PC-9 (cell line): ENCODE measurements at regions not wholly inside any gene's neighbourhood (a gene's known extent, or its start where the extent isn't known, plus 50 kb on each side); places are given as distances from the start of the nearest gene placed in this dataset.

Experiments used
- BruUV-seq: library from RNA; stranded (reverse); fragments of 400-500 nt; replicated peaks from 2 replicates; lab custom pipeline; 2021; lab: Mats Ljungman, UMichigan
- CTCF ChIA-PET: fragments of 300-600 bp; sonication (Branson Sonifier 250); formaldehyde crosslinking; loops from one replicate; lab custom pipeline; 2022; ENCODE audit warnings: antibody characterized with exemption; lab: Charles Lee
- POLR2A ChIA-PET: fragments of 300-600 bp; sonication (Branson Sonifier 250); formaldehyde crosslinking; loops from one replicate; lab custom pipeline; 2022; ENCODE audit warnings: antibody characterized with exemption; ENCODE audit not compliant: unreplicated experiment; lab: Charles Lee
- DNase-seq, 2 experiments: peaks; one replicate each; pipeline versions ENCODE4 v3.0.0 to v3.0.0-alpha.2; 2015 to 2022; ENCODE audit warnings: mixed read lengths in 1 of 2
- H2AFZ ChIP-seq: fragments of 200-600 bp; sonication (generic); 2 replicates; pipeline ENCODE4 v1.8.1; 2017; ENCODE audit warnings: antibody characterized with exemption
- H3F3A ChIP-seq: fragments of 200-600 bp; sonication (generic); 2 replicates; pipeline ENCODE4 v1.8.1; 2017; ENCODE audit warnings: antibody characterized with exemption, mild to moderate bottlenecking, low read depth; ENCODE audit not compliant: insufficient read depth
- H3K27ac ChIP-seq: fragments of 200-600 bp; sonication (generic); 2 replicates; pipeline ENCODE4 v1.6.1; 2016; ENCODE audit warnings: mixed run types
- H3K27me3 ChIP-seq: fragments of 200-600 bp; sonication (generic); 2 replicates; pipeline ENCODE4 v1.6.1; 2016; ENCODE audit warnings: low read depth, mixed run types; ENCODE audit not compliant: insufficient read depth
- H3K36me3 ChIP-seq: fragments of 200-600 bp; sonication (generic); 2 replicates; pipeline ENCODE4 v1.6.1; 2016; ENCODE audit warnings: low read depth, mixed run types
- H3K4me1 ChIP-seq: fragments of 200-600 bp; sonication (generic); replicated peaks from 2 replicates; pipeline ENCODE4 v1.6.1; 2016; ENCODE audit warnings: mixed run types; ENCODE audit not compliant: insufficient read depth
- H3K4me2 ChIP-seq: fragments of 200-600 bp; sonication (generic); 2 replicates; pipeline ENCODE4 v1.6.1; 2017; ENCODE audit warnings: mixed run types
- H3K4me3 ChIP-seq: fragments of 200-600 bp; sonication (generic); 2 replicates; pipeline ENCODE4 v1.6.1; 2016; ENCODE audit warnings: mixed run types
- H3K79me2 ChIP-seq: fragments of 200-600 bp; sonication (generic); 2 replicates; pipeline ENCODE4 v1.6.1; 2017; ENCODE audit warnings: low read depth, mixed run types
- H3K9me2 ChIP-seq: fragments of 200-600 bp; sonication (generic); 2 replicates; pipeline ENCODE4 v1.8.1; 2017; ENCODE audit warnings: mild to moderate bottlenecking; ENCODE audit not compliant: insufficient read depth
- H3K9me3 ChIP-seq: fragments of 200-600 bp; sonication (generic); 2 replicates; pipeline ENCODE4 v1.8.1; 2016; ENCODE audit warnings: low read depth; ENCODE audit not compliant: insufficient read depth
- H4K20me1 ChIP-seq: fragments of 200-600 bp; sonication (generic); 2 replicates; pipeline ENCODE4 v1.8.1; 2017; ENCODE audit not compliant: insufficient read depth
- EZH2 ChIP-seq: fragments of 200-600 bp; sonication (generic); IDR thresholded peaks from 2 replicates; pipeline ENCODE4 v1.8.0; 2017; ENCODE audit warnings: antibody characterized with exemption, low read depth
- intact Hi-C: fragments of 100-400 bp; cut with micrococcal nuclease; formaldehyde crosslinking; loops from one replicate; pipeline ENCODE4 v1.10.0; 2022; ENCODE audit not compliant: unreplicated experiment
- TF ChIP-seq, protein P1 (sequence below): fragments of 200-600 bp; sonication (generic); conservative IDR thresholded peaks from 2 replicates; pipeline ENCODE4 v1.6.1; 2017; ENCODE audit warnings: mixed run types, antibody characterized with exemption, mild to moderate bottlenecking, moderate library complexity

DNA sequence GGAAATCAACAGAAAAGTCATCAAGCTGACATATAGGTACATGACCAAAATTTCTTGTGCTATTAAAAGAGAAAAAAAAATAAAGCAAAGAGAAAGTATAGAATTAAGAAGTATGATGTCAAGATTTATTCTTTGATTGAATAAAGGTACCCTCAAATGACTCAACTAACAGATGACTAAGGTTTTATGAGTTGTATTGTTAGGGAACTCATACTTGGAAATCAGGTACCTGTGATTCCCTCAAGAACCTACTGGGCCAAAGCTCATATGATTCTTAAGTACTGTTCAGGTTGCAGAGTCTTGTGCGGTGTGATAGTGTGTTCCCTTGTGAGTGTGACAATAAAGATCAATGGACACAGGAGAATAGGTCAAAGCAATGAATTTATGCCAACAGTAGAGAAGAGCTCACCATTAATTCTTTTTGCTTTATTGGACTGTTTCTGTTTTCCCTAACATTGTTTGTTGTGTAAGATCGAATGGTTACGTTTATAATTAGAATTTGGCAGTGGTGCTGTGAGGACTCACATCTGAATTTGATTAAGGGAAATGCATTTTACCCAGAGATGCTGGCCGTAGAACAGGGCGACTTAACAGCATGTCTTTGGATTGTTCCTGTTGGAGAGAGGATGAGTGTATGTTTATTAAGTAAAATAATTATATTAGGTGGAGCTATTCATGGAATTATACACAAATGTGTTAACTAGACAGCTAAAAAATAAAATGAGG is 293.2 kb upstream of the SEMA3D start:
- intact Hi-C loops: no loop called here
- CTCF ChIA-PET: no interaction called here
- no TSS peak for BruUV-seq

DNA sequence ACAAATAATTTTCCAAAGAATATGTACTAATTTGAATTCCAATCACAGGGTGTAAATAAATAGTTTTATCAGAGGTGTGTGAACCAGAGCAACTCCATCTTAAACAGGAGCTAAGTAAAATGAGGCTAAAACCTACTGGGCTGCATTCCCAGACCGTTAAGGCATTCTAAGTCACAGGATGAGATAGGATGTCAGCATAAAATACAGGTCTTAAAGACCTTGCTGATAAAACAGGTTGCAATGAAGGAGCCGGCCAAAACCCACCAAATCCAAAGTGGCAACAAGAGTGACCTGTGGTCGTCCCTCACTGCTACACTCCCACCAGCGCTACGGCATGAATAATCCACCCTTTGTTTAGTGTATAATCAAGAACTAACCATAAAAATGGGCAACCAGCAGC is 291.7 kb upstream of the SEMA3D start:
- no peaks in the 10 kb centered on the region for H3K9me2 ChIP-seq
- no TSS peak for BruUV-seq
- POLR2A ChIA-PET: no interaction called here

More for the DNA sequence above, 293.2 kb upstream of the SEMA3D start:
- H3K9me3 ChIP-seq: no peaks in the 10 kb centered on the region
- no peaks in the 10 kb centered on the region for H3K9me2 ChIP-seq
- no peaks in the 10 kb centered on the region for H4K20me1 ChIP-seq
- POLR2A ChIA-PET: no interaction called here
- no peaks in the 10 kb centered on the region for H3K27me3 ChIP-seq
- H3K79me2 ChIP-seq: no peaks in the 10 kb centered on the region
- no peak for TF ChIP-seq EZH2
- TF ChIP-seq, protein P1, sequence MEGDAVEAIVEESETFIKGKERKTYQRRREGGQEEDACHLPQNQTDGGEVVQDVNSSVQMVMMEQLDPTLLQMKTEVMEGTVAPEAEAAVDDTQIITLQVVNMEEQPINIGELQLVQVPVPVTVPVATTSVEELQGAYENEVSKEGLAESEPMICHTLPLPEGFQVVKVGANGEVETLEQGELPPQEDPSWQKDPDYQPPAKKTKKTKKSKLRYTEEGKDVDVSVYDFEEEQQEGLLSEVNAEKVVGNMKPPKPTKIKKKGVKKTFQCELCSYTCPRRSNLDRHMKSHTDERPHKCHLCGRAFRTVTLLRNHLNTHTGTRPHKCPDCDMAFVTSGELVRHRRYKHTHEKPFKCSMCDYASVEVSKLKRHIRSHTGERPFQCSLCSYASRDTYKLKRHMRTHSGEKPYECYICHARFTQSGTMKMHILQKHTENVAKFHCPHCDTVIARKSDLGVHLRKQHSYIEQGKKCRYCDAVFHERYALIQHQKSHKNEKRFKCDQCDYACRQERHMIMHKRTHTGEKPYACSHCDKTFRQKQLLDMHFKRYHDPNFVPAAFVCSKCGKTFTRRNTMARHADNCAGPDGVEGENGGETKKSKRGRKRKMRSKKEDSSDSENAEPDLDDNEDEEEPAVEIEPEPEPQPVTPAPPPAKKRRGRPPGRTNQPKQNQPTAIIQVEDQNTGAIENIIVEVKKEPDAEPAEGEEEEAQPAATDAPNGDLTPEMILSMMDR: no peak
- no peak overlapping the region for H2AFZ ChIP-seq
- no peaks in the 10 kb centered on the region for H3K4me1 ChIP-seq
- H3F3A ChIP-seq: no peaks in the 10 kb centered on the region
- no peak overlapping the region for H3K4me3 ChIP-seq
- no peak overlapping the region for H3K27ac ChIP-seq
- no peak for DNase-seq
- no peak overlapping the region for H3K4me2 ChIP-seq
- H3K36me3 ChIP-seq: no peaks in the 10 kb centered on the region

DNA sequence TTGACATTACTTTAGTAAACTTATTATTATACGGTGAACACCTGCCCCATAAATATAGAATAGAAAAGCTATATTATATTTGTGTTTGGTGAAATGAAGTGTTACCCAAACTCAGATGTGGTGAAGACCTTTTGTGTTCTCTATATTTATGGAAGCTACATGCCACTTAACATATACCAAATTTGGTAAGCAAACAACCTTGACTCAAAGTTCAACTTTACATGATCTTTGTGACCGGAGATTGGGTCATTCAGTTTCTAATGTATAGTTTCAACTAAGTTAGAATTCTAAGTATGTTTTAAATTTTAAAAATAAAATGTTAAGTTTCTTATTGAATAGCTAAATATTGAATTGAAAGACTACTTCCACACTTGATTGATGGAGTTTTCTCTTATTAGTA is 288.6 kb upstream of the SEMA3D start:
- no peaks in the 10 kb centered on the region for H4K20me1 ChIP-seq
- no peak for DNase-seq
- no peaks in the 10 kb centered on the region for H3K36me3 ChIP-seq
- no TSS peak for BruUV-seq
- H3K27ac ChIP-seq: no peak overlapping the region
- no peaks in the 10 kb centered on the region for H3F3A ChIP-seq
- no peak overlapping the region for H3K4me3 ChIP-seq
- intact Hi-C loops: no loop called here
- no peak overlapping the region for H3K4me2 ChIP-seq
- CTCF ChIA-PET: no interaction called here
- H3K4me1 ChIP-seq: no peaks in the 10 kb centered on the region
- H3K9me3 ChIP-seq: no peaks in the 10 kb centered on the region
- POLR2A ChIA-PET: no interaction called here
- TF ChIP-seq, protein P1: no peak
- no peak for TF ChIP-seq EZH2
- H3K9me2 ChIP-seq: no peaks in the 10 kb centered on the region
- H2AFZ ChIP-seq: no peak overlapping the region
- no peaks in the 10 kb centered on the region for H3K27me3 ChIP-seq
- no peaks in the 10 kb centered on the region for H3K79me2 ChIP-seq

More for the DNA sequence above, 291.7 kb upstream of the SEMA3D start:
- intact Hi-C loops: no loop called here
- Histone ChIP-seq H4K20me1 (no peaks in the 10 kb centered on the region), H3F3A (no peaks in the 10 kb centered on the region), H2AFZ (0 out of 2 replicates have a peak overlapping the region, but pooled peaks have one; percentile 13), H3K36me3 (no peaks in the 10 kb centered on the region), H3K4me1 (no peaks in the 10 kb centered on the region), H3K27ac (no peak overlapping the region), H3K4me3 (no peak overlapping the region), H3K27me3 (no peaks in the 10 kb centered on the region), H3K4me2 (no peak overlapping the region), H3K9me3 (no peaks in the 10 kb centered on the region), H3K79me2 (no peaks in the 10 kb centered on the region)
- no peak for TF ChIP-seq EZH2
- TF ChIP-seq, protein P1: no peak
- no peak for DNase-seq
- CTCF ChIA-PET: no interaction called here
